ENCODE measurements at regions not wholly inside any gene's neighbourhood (a gene's known extent, or its start where the extent isn't known, plus 50 kb on each side); places are given as distances from the start of the nearest gene placed in this dataset.
A peak's percentile ranks its signal among the peaks of the same experiment; 100 is the strongest.

GRCh38 chr4:162803378-162803777 lies 363.3 kb downstream of the NAF1 start:
- TF ChIP-seq, protein P1, sequence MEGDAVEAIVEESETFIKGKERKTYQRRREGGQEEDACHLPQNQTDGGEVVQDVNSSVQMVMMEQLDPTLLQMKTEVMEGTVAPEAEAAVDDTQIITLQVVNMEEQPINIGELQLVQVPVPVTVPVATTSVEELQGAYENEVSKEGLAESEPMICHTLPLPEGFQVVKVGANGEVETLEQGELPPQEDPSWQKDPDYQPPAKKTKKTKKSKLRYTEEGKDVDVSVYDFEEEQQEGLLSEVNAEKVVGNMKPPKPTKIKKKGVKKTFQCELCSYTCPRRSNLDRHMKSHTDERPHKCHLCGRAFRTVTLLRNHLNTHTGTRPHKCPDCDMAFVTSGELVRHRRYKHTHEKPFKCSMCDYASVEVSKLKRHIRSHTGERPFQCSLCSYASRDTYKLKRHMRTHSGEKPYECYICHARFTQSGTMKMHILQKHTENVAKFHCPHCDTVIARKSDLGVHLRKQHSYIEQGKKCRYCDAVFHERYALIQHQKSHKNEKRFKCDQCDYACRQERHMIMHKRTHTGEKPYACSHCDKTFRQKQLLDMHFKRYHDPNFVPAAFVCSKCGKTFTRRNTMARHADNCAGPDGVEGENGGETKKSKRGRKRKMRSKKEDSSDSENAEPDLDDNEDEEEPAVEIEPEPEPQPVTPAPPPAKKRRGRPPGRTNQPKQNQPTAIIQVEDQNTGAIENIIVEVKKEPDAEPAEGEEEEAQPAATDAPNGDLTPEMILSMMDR (IDR thresholded peaks at IDR 0.05; ENCODE audit: insufficient read depth, low read depth, low read length, missing control alignments): no peak
- DNase-seq (ENCODE audit: low read depth): no peak
- H3K4me3 ChIP-seq (ENCODE audit: low read length): no peak overlapping the region

GRCh38 chr4:162797108-162797507 lies 369.6 kb downstream of the NAF1 start:
- TF ChIP-seq, protein P1 (IDR thresholded peaks at IDR 0.05; ENCODE audit: insufficient read depth, low read depth, low read length, missing control alignments): no peak
- DNase-seq (ENCODE audit: low read depth): no peak
- H3K4me3 ChIP-seq (ENCODE audit: low read length): no peak overlapping the region

DNA sequence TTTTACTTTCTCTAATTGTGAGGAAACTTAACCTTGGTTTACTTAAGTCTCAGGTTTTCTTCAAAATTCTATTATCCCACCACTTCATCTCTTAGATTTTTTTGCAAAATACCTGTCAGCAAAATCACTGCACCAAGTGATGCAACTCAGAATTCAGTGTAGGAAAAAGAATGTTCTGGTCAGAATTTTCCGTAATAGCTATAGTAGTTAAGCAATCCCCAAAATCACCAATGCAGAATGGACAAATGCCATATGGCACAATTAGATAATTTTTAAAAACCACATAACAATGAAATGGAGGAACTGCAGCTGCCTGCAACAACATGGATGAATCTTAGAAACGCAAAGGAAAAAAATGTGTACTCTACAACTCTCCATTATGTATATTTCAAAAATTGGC lies 373.1 kb downstream of the NAF1 start:
- TF ChIP-seq, protein P1 (IDR thresholded peaks at IDR 0.05; ENCODE audit: insufficient read depth, low read depth, low read length, missing control alignments): no peak
- H3K4me3 ChIP-seq (ENCODE audit: low read length): no peak overlapping the region
- DNase-seq (ENCODE audit: low read depth): no peak

DNA sequence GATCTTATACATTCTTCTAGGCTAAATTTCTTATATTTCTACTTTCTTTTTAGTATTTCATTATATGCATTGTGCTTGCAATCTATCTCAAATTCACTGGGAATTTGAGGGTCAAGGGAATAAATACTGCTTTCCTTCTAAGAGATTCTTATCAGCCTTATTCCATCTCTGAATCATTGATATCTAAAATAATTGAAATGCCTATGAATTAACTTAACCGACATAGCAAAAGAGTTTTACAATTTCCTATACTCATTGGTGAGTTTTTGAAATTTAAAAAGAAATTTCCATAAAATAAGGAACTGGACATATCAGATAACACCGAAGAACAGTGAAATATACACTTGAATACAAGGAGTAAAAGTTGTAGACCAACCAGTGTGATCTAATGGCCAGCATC lies 373.7 kb downstream of the NAF1 start:
- no peak for DNase-seq (ENCODE audit: low read depth)
- no peak overlapping the region for H3K4me3 ChIP-seq (ENCODE audit: low read length)
- TF ChIP-seq, protein P1 (IDR thresholded peaks at IDR 0.05; ENCODE audit: insufficient read depth, low read depth, low read length, missing control alignments): no peak

- TF ChIP-seq, protein P1 (IDR thresholded peaks at IDR 0.05; ENCODE audit: insufficient read depth, low read depth, low read length, missing control alignments): no peak
Measured at GRCh38 chr4:162791226-162791625, 375.5 kb downstream of the NAF1 start.

DNA sequence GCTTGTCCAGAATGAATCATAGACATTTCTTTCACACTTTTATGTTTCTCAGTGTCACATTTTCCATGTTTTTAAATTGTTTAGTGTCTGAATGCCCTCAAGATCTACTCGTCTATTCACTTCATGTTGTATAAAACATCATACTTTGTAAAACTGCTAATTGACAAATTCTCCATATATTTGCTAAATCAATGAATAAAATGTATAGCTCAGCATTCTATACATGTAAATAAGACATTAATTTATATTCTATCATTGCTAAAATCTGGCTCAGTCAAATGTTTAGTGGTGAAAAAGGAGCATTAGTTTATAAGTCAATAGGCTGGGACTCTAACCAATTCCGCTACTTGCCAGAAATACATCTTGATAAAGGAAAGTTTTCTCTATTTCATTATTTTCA lies 379.6 kb downstream of the NAF1 start:
- DNase-seq (ENCODE audit: low read depth): no peak
- H3K4me3 ChIP-seq (ENCODE audit: low read length): no peak overlapping the region
- TF ChIP-seq, protein P1 (IDR thresholded peaks at IDR 0.05; ENCODE audit: insufficient read depth, low read depth, low read length, missing control alignments): no peak

More at GRCh38 chr4:162791226-162791625, 375.5 kb downstream of the NAF1 start:
- peak; percentile 59 for DNase-seq (ENCODE audit: low read depth)
- no peak overlapping the region for H3K4me3 ChIP-seq (ENCODE audit: low read length)

DNA sequence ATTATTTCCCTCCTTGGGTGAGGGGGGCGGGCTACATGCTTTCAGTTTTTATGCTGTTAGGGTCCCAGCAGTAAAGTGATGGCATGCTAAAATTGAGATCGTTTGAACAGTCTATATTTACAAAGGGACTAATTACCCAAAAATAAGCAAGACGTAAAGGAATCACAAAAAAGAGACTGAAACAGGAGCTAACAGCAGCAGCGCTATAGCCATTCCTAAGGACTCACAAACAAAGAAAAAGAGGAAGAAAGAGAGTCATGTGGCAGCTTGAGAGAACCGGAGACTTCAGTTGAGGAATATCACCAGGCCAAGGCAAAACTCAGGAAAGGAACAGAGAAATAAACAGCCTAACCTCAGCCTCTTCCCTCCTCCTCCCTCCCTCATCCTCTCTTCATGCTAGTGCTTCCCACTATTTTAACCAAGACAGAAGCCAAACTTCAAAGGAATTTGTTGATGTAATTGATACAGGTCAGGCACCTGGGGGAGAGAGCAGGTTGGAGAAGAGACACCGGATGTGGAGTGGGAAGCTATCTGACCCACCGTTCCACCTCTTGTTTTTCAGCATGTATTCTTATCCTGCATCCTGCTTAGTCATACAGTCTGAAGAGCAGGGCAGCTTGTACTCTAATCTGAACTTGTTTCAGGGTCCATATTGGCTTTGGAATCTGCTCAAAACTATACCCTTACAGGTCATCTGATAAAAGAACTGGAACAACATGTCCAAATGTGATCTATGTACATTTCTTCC lies 383.7 kb downstream of the NAF1 start:
- TF ChIP-seq, protein P1 (IDR thresholded peaks at IDR 0.05; ENCODE audit: insufficient read depth, low read depth, low read length, missing control alignments): no peak

More for the DNA sequence above, 383.7 kb downstream of the NAF1 start:
- DNase-seq (ENCODE audit: low read depth): no peak
- no peak overlapping the region for H3K4me3 ChIP-seq (ENCODE audit: low read length)
